ENCODE measurements at regions not wholly inside any gene's neighbourhood (a gene's known extent, or its start where the extent isn't known, plus 50 kb on each side); places are given as distances from the start of the nearest gene placed in this dataset.

DNA sequence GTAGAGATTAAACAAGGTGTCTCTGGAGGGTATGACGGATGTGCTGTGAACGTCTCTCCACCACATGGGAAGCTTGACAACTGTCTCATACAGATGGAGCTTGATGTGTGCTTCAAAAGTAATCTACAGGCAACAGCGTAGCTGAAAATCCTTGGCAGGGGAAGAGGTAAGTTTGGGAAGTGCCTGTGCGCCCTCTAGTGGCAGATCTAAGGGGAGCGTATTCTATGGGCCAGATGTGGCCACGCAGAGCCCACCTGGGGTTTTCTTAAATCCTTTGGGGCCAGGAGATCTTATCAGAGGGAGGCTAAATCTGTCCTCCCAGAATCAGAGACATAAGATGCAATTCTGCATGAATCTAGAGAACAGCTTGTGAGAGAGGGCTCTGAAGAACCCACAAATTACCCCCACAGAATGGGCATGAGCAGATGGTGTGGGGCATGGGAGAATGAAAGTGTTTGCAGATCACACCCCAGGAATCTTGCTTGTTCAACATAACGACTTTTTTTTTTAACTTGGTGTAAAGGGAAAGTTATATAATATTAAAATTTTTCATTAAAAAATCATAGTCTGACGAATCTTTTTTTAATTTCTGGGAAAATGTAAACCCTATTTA is 91.2 kb upstream of the MPP7 start:
- TF ChIP-seq, protein P1, sequence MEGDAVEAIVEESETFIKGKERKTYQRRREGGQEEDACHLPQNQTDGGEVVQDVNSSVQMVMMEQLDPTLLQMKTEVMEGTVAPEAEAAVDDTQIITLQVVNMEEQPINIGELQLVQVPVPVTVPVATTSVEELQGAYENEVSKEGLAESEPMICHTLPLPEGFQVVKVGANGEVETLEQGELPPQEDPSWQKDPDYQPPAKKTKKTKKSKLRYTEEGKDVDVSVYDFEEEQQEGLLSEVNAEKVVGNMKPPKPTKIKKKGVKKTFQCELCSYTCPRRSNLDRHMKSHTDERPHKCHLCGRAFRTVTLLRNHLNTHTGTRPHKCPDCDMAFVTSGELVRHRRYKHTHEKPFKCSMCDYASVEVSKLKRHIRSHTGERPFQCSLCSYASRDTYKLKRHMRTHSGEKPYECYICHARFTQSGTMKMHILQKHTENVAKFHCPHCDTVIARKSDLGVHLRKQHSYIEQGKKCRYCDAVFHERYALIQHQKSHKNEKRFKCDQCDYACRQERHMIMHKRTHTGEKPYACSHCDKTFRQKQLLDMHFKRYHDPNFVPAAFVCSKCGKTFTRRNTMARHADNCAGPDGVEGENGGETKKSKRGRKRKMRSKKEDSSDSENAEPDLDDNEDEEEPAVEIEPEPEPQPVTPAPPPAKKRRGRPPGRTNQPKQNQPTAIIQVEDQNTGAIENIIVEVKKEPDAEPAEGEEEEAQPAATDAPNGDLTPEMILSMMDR (IDR thresholded peaks at IDR 0.05) = peak; percentile 96
- no peak for TF ChIP-seq ZFX (IDR thresholded peaks at IDR 0.05; ENCODE audit: borderline replicate concordance)

Data from 22Rv1 (cell line).